Effector memory CD4-positive, alpha-beta T cell (primary cell): ENCODE measurements at regions not wholly inside any gene's neighbourhood (a gene's known extent, or its start where the extent isn't known, plus 50 kb on each side); places are given as distances from the start of the nearest gene placed in this dataset.

Experiments
- DNase-seq, 3 donors: peaks; one replicate each; pipeline ENCODE4 v3.0.0-alpha.2; 2020
- H3K27ac ChIP-seq: 2 replicates; pipeline ENCODE4 v1.7.0; 2013; ENCODE audit warnings: mild to moderate bottlenecking, low read length, moderate library complexity; ENCODE audit not compliant: insufficient read depth, poor library complexity, severe bottlenecking
- H3K27me3 ChIP-seq: replicated peaks from 2 replicates; pipeline ENCODE4 v1.7.0; 2013; ENCODE audit warnings: mild to moderate bottlenecking, low read length; ENCODE audit not compliant: insufficient read depth, control insufficient read depth, poor library complexity, severe bottlenecking
- H3K36me3 ChIP-seq: 2 replicates; pipeline ENCODE4 v1.7.0; 2013; ENCODE audit warnings: mild to moderate bottlenecking, low read length, moderate library complexity; ENCODE audit not compliant: control insufficient read depth, insufficient read depth
- H3K4me1 ChIP-seq: 2 replicates; pipeline ENCODE4 v1.7.0; 2013; ENCODE audit warnings: low read length, mild to moderate bottlenecking; ENCODE audit not compliant: control insufficient read depth, insufficient read depth, poor library complexity, severe bottlenecking
- H3K4me3 ChIP-seq: 2 replicates; pipeline ENCODE4 v1.7.0; 2013; ENCODE audit warnings: low read length, low read depth, mild to moderate bottlenecking; ENCODE audit not compliant: insufficient read depth, poor library complexity, severe bottlenecking
- H3K9me3 ChIP-seq: 2 replicates; pipeline ENCODE4 v1.7.0; 2013; ENCODE audit warnings: mild to moderate bottlenecking, low read length, moderate library complexity; ENCODE audit not compliant: control insufficient read depth

- Histone ChIP-seq H3K27me3 (no peaks in the 10 kb centered on the region), H3K27ac (no peak overlapping the region), H3K36me3 (no peaks in the 10 kb centered on the region)
Measured at GRCh38 chr6:122009000-122009350, 390.5 kb upstream of the HSF2 start.

GRCh38 chr6:122012578-122012977 is 386.9 kb upstream of the HSF2 start:
- H3K27ac ChIP-seq: no peak overlapping the region
- no peak overlapping the region for H3K4me3 ChIP-seq
- no peak for DNase-seq
- no peaks in the 10 kb centered on the region for H3K36me3 ChIP-seq
- H3K27me3 ChIP-seq: no peaks in the 10 kb centered on the region
- no peaks in the 10 kb centered on the region for H3K9me3 ChIP-seq
- H3K4me1 ChIP-seq: no peaks in the 10 kb centered on the region

More at GRCh38 chr6:122009000-122009350, 390.5 kb upstream of the HSF2 start:
- Histone ChIP-seq H3K4me3 (no peak overlapping the region), H3K4me1 (no peaks in the 10 kb centered on the region), H3K9me3 (no peaks in the 10 kb centered on the region)
- DNase-seq: no peak

GRCh38 chr6:122014961-122015360 is 384.5 kb upstream of the HSF2 start:
- Histone ChIP-seq H3K36me3 (no peaks in the 10 kb centered on the region), H3K27ac (no peak overlapping the region), H3K9me3 (no peaks in the 10 kb centered on the region), H3K4me1 (no peaks in the 10 kb centered on the region), H3K4me3 (no peak overlapping the region), H3K27me3 (no peaks in the 10 kb centered on the region)
- DNase-seq: no peak

- Histone ChIP-seq H3K27me3 (no peaks in the 10 kb centered on the region), H3K4me3 (no peak overlapping the region), H3K36me3 (no peaks in the 10 kb centered on the region), H3K4me1 (no peaks in the 10 kb centered on the region), H3K9me3 (no peaks in the 10 kb centered on the region), H3K27ac (no peak overlapping the region)
- DNase-seq: no peak
Measured at GRCh38 chr6:122020588-122021264, 378.7 kb upstream of the HSF2 start.

DNA sequence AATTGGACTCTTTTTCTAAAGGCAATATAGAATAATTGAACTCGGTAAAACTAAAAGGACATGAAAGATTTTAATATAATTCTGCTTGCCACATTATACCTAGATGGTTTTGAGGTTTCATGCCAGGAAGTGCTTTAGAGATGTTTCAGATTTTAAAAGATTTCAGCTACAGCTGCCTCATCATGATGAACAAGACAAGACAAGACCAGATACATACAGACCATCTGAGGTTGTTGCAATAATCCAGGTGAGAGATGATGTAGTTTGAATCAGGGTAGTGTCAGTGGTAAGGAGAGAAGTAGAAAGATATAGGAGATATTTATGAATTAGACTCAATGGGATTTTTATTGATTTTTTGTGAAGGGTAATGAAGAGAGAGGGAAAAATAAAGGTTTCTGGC is 374.3 kb upstream of the HSF2 start:
- H3K9me3 ChIP-seq: no peaks in the 10 kb centered on the region
- H3K27ac ChIP-seq: no peak overlapping the region
- no peaks in the 10 kb centered on the region for H3K36me3 ChIP-seq
- H3K4me1 ChIP-seq: no peaks in the 10 kb centered on the region
- no peak overlapping the region for H3K4me3 ChIP-seq
- no peak for DNase-seq
- no peaks in the 10 kb centered on the region for H3K27me3 ChIP-seq

DNA sequence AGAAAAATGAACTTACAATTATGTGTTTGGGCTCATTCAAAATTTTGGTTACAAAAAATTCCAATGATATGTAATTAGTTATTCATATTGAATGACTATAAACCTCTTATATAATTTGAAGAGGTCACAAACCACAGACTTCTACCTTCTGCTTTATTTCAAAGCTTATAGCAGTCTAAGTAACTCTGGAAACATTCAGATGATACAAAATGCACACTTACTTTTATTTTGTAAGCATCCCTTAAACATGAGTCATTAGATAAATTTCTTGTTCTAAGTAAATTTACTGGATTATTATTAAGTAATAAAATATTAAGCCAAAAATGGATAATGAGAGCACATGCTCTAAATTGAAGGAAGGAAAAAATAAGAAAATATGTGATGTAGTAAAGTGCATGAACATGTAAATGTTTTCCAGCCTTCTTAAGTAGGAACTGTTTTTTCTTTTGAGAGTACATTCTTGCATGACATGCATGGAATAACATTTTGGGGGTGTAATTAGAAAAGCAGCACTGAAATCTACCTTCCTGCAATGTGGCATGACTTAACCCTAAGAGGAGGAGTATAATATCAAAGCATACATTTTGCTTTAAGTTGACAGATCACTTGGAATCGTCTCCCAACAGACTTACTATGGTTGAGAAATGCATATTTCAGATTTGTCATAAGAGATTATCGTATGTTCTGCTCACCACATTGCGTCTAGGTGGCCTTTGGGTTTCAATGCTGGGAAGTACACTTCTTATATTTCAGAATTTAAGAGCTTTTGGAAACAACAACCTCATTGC is 372.7 kb upstream of the HSF2 start:
- H3K4me3 ChIP-seq: no peak overlapping the region
- no peaks in the 10 kb centered on the region for H3K4me1 ChIP-seq
- H3K27ac ChIP-seq: no peak overlapping the region
- no peaks in the 10 kb centered on the region for H3K9me3 ChIP-seq
- no peaks in the 10 kb centered on the region for H3K36me3 ChIP-seq
- H3K27me3 ChIP-seq: no peaks in the 10 kb centered on the region
- no peak for DNase-seq

DNA sequence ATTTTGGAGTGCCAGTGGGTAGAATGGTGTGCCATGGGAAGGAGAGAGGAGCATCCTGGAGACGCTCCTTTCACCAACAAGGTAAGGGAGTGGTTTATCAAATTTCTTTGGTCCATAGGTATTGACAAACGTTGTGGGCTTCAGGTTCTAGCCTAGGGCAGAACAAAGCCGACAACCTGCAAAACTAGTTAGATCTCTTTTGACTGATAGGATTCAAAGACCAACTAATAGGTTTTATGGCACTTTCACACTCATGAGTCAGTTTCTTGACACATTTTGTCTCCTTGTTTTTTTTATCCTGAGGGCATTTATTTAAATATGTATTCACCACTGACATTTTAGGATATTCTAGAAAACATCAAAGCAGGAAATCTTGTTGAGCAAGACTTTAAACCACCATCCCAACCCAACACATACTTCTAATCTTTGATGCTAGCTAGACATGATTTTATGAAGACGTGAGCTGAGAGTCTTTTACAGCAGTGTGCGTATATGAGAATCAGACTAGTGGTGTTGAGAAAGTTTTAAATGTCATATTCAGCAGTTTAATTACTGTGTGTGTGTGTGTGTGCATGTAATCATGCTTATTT is 370.4 kb upstream of the HSF2 start:
- no peak overlapping the region for H3K27ac ChIP-seq
- H3K9me3 ChIP-seq: no peaks in the 10 kb centered on the region
- no peak for DNase-seq
- no peak overlapping the region for H3K4me3 ChIP-seq
- no peaks in the 10 kb centered on the region for H3K27me3 ChIP-seq
- H3K4me1 ChIP-seq: no peaks in the 10 kb centered on the region
- no peaks in the 10 kb centered on the region for H3K36me3 ChIP-seq

DNA sequence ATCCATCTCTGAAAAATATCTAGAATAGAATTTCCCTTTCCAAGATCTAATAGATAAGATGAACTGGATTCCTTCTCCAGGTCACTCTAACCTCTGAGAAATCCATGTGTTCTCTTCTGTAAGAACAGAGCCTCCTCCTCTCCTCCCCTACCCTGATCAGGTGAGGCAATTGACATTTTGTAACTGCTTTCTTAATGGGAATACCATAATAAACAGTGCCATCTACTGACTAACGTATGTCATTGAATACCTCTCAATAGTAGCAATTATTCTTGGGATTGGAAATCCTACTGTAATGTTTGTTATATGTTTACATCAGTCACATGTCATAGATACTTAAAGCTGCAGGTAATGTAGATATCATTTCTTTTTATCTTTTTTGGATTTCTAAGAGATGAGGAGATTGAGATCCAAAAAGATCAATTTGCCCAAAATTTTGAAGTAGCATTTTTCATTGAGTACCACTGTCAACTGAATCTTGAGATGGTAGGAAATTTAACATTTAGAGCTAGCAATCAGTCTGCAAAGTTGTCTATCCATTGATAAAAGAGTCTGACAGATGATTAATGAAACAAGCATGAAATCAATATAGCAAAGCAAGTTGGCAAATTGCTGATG is 365.8 kb upstream of the HSF2 start:
- H3K27ac ChIP-seq: no peak overlapping the region
- H3K9me3 ChIP-seq: no peaks in the 10 kb centered on the region
- no peak overlapping the region for H3K4me3 ChIP-seq
- no peaks in the 10 kb centered on the region for H3K27me3 ChIP-seq
- no peaks in the 10 kb centered on the region for H3K4me1 ChIP-seq
- no peak for DNase-seq
- H3K36me3 ChIP-seq: no peaks in the 10 kb centered on the region

- no peaks in the 10 kb centered on the region for H3K36me3 ChIP-seq
- DNase-seq: no peak
Measured at GRCh38 chr6:122035173-122035572, 364.3 kb upstream of the HSF2 start.

DNA sequence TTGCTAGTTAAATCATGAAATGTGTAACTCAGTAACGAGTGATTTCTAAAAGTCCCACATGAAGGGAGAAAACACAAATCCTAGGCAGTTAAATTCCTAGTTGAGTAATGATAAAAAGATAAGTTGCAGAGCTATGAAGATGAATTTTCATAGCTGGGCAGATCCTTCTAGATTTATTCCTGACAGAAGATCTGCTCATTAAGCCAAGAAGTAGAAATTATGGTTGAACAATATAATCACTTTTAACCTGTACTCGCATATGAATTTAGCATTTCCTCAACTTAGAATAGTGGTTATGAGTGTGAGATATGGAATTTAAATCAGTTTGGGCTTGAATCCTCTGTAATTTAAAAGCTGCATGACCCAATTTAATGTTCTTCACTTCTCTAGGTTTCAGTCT is 359.2 kb upstream of the HSF2 start:
- Histone ChIP-seq H3K27me3 (no peaks in the 10 kb centered on the region), H3K4me1 (no peaks in the 10 kb centered on the region), H3K4me3 (no peak overlapping the region), H3K36me3 (no peaks in the 10 kb centered on the region), H3K9me3 (no peaks in the 10 kb centered on the region), H3K27ac (no peak overlapping the region)
- no peak for DNase-seq

More at GRCh38 chr6:122035173-122035572, 364.3 kb upstream of the HSF2 start:
- Histone ChIP-seq H3K4me1 (no peaks in the 10 kb centered on the region), H3K9me3 (no peaks in the 10 kb centered on the region), H3K27ac (no peak overlapping the region), H3K27me3 (no peaks in the 10 kb centered on the region), H3K4me3 (no peak overlapping the region)
